GM18498 (cell line): ENCODE measurements at regions not wholly inside any gene's neighbourhood (a gene's known extent, or its start where the extent isn't known, plus 50 kb on each side); places are given as distances from the start of the nearest gene placed in this dataset.
"Not testable (repeated sequence)": the region's sequence is repeated elsewhere in the genome, so short reads cannot be mapped to it uniquely, and the experiment has no call there.

Source experiments
- ATAC-seq: cut with Tn5 transposase; IDR thresholded peaks from one replicate; pipeline ENCODE4 v1.9.1; 2021; ENCODE audit warnings: mild to moderate bottlenecking, moderate library complexity; ENCODE audit not compliant: unreplicated experiment

DNA sequence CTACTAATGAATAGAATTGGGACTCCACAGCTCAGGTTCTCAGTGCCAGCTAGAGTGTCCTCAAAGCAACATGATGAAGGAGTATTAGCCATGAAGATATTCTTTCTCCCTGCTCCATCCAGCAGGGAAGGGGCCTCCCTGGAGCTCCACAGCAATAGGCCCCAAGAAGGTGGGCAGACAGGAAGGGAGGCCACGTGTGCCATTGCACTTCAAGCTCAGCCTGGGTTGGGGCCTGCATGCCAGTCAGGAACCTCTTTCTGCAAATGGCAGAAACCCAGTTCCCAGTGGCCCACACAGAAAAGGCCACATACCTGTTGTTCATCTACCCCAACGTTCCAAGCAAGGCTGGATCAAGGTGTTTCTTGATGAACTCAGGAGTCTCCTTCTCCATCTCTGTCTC lies 357.5 kb upstream of the SFSWAP start:
- ATAC-seq = no peak

DNA sequence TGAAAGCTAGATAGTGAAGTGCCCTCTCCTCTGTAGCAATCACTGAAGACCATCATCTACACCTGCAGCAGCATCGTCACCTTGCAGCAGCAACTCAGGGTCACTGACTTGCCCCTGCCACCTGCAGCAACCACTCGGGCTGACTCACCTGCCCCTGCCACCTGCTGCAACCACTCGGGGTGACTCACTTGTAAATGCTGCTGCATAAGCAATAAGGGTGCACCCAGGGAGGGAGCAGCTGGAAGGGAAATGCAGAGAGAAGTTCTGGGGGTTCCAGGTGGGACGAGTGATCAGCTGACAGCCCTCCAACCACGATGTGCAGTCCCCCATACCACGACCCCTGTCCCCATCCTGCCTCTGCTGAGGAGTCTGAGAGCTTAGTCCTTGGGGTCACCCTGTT lies 357.1 kb upstream of the SFSWAP start:
- ATAC-seq = no peak

DNA sequence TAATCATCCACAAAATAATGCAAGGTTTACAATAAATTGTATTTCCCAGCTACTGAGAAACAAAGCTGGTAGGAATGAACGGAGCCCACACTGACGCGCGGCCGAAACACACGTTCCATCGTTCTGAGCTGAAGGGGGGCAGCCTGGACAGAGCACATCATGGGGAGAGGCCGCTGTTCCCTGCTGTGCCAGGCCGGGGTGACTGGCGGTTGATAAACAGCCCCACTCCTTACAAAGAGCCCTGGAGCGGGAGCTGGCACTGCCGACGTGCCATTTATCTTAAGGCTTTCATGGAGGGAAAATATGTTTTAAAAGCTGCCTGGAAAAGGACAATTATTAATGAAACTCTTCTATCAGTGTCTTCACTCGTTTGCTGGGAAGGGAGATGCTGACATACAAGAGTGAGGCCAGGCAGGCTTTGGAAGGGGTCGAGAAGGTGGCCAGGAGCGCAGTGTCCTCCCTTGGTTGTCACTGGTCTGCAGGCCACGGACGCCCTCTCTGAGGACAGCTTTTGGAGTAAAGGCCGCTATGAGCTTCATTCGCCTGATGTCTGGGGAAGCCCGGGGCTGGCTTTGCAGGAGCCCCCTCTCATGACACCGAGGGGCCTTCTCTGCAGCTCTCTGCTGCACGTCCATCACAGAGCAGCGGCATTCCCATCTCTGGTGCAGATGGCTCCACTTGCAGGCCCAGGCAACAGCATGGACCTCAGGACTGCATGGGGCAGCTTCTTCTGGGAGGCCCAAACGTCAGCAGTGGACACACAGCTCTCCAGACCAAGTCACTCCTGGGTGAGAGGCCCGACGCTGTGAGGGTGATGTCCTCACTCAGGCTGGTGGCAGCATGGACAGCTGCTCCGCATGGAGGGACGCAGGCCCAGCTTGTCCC lies 355.3 kb upstream of the SFSWAP start:
- no peak for ATAC-seq

DNA sequence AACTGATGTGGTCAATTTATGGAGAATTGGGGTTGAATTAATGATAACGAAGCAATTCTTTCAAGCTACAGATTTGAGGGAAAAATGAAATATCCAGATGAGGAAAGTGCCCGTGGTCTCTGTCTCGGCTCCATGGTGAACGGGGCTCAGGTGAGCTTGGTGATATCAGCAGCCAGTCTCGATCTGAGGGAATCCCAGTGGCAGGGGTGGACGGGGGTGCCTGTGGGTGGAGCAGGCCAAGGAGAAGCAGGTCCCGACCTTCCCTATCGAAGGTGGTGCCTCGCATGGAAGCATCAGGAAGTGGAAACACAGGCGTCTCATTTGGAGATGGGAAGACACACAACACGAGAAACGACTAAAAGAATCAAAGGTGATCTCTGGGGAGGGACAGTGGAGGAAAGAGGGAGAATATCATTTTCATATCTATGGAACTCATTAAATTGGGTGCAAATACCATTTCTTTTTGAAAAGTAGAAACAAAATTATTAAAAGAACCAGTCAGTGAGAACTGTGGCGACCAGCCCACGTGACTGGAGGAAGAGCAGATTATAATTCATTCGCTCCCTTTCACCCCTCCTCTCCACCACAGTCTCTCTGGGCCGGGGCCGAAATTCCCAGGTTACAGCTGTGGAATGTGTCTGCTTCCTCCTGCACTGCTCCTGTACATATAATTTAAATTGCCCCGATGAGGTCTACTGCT lies 354.3 kb upstream of the SFSWAP start:
- ATAC-seq = no peak

DNA sequence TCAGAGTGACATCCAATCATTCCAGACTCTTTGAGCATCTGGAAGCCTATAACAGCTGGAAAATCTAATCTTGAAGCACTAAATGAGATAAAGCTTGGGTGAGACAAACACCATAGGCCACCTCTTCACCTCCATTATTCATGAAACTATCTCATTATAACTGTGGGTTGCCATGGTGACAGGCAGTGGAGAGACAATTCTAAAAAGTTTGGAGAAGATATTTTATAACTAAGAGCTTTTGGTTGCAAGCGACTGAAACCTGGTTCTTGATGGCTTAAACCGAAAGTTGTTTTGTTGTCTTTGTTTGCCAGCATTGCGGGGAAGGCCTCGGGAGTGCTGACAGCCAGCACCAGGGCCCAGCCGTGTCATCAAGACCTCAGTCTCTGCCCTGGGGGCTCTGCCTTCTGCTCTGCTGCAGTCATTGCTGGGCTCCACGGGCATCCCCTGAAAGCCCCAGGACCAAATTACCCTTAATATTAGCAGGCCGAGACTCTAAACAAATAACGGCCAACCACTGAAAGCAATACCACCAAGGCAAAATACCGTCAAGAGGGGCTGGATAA lies 353.6 kb upstream of the SFSWAP start:
- ATAC-seq = no peak

DNA sequence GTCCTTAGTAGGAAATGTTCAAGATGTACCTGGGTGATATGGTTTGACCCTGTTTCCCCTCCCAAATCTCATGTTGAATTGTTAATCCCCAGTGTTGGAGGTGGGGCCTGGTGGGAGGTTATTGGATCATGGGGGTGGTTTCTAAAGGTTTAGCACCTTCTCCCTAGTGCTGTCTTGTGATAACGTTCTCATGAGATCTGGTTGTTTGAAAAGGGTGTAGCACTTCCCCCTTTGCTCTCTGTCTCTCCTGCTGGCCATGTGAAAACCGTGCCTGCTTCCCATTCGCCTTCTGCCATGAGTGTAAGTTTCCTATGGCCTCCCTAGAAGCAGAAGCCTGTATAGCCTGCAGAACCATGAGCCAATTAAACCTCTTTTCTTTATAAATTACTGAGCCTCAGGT lies 353.0 kb upstream of the SFSWAP start:
- ATAC-seq = no peak

DNA sequence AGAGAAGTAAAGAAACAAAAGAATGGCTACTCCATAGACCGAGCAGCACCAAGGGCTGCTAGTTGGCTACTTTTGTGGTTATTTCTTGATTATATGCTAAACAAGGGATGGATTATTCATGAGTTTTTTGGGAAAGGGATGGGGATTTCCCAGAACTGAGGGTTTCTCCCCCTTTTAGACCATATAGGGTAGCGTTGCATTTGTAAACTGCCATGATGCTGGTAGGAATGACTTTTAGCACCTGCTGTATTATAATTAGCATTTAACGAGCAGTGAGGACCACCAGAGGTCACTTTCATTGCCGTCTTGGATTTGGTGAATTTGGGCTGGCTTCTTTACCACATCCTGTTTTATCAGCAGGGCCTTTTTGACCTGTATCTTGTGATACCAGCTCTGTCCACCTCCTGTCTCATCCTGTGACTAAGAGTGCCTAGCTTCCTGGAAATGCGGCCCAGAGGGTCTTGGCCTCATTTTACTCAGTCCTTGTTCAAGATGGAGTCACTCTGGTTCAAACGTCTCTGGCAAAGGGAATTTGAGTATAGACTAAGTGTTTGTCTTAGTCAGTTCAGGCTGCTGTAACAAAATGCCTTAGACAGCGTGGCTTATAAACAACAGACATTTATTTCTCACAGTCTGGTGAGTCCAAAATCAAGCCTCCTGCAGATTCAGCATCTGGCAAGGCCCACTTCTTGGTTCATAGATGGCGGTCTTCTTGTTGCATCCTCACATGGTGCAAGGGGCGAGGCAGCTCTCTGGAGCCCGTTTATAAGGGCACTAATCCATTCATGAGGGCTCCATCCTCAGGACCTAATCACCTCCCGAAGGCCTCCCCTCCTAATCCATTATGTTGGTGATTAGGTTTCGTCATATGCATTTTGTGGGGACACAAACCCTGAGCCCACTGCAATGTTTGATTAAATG lies 348.3 kb upstream of the SFSWAP start:
- no peak for ATAC-seq

DNA sequence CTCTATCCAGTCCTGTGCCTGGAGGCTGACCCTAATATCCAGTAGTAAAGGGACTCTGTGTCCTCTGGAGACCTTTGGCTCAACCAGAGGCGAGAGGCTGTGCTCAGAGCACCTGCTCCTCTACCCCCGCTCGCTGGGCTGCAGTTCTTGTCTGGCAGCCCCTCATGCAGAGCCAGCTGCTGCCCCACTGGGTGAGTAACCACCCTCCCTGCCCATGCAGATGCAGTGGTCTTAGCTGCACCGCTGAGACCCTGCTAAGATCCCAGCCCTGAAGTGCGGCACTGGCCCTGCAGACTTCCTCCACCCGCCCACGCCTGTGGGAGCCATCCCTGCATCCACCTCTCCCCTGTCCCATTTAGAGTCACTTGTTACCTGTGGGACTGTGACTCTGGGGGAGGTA lies 347.5 kb upstream of the SFSWAP start:
- no peak for ATAC-seq

DNA sequence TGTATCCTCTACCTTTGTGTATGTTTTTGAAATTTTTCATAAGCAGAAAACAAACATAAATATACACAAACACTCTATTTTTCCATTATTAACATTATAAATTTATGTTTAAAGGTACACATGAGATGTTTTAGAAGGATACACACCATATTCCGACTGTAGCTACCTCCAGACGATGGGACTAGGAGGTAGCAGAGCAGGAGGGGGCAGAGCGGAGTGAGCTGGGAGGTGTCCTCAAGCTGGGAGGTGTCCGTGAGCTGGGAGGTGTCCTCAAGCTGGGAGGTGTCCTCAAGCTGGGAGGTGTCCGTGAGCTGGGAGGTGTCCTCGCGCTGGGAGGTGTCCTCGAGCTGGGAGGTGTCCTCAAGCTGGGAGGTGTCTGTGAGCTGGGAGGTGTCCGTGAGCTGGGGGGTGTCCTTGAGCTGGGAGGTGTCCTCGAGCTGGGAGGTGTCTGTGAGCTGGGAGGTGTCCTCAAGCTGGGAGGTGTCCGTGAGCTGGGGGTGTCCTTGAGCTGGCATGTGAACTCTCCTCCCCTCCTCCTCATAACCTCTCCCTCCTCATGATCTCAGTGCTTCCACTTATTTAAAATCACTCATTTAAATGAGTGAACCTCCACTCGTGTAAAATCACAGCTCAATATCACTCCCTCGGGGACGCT lies 346.9 kb upstream of the SFSWAP start:
- ATAC-seq = no peak

DNA sequence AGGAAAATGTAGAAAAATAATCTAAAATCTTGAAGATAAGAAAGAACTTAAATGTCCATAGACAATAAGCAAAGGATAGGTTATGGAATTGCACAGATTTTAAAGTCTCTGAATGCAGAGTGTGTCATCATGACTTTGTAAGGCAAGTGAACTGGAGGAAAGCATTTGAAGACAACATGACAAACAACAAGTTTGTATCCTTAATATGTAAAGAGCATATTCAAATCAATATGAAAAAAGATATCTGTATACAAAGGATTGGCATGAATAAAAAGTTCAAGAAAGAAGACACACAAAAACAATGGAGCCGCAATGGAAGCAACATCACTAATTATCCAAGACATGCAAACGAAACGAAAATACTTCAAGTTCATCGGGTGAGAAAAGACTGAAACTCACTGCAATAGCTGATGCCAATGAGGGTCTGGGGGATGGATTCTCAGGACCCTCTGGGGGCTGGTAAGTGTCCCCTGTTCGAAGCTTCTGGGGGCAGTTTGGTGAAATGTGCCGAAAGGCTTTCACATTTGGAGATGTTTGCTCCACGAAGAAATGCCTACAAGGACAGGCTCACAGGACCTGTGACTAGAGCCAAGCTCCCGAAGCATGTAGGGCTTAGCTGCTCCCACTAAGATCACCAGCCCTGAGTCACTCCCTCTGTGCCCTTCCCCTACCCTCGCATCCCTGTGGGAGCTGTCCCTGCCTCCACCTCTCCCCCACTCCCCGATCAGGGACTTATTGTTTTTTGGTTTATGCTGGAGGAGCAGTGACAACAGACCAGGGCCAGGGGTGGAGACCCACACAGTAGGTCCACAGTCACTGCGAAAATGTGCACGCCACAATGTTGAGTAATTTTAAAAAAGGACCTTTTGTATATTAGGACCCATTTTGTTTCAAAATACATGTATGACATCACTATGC lies 345.7 kb upstream of the SFSWAP start:
- no peak for ATAC-seq

DNA sequence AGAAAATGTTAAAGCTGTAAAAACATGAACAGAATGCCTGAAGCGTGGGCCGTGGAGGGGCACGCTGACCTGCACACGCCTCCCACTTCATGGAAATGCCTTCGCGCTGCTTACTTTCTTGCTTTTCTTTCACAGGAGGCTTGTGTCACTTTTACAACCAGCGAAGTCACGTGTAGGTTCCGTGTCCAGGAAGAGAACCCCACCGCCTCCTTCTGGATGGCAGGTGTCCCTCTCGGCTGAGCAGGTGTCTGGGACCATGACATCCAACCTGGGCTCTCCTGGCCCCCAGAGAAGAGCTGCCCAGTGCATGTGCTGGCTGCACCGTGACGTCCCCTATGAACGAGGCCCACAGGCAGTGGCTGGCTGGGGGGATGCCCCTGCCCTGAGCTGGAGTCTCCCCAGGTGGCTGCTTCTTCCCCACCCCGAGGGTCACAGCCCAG lies 345.0 kb upstream of the SFSWAP start:
- no peak for ATAC-seq

DNA sequence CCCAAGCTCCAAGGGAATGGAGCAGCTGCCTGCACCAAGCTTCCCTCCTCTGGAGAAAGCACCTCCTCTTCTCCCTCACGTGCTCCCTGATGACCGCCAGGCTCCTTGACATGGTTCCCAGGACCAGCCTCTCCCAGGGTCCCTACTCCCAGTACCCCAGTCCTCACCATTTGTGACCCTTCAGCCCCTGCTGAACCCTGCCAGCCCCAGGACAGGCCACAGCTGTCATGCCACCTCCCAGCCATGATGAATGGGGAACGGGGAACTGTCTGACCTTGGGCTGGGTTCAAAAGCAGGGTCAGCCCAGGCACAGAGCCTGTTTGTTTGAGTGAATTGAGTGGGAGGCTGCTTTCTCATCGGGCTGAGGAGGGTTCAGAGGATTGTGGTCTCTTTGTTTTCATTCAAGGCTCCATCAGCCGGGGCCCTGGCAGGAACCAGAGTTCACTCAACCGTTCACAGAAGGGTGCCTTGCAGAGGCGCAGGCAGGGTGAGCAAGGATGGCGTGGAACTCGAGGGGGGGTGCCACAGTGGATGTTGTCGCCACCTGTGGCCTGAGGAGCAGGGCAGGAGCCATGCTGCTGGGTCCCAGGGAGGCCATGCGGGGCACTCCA lies 344.5 kb upstream of the SFSWAP start:
- ATAC-seq = no peak

DNA sequence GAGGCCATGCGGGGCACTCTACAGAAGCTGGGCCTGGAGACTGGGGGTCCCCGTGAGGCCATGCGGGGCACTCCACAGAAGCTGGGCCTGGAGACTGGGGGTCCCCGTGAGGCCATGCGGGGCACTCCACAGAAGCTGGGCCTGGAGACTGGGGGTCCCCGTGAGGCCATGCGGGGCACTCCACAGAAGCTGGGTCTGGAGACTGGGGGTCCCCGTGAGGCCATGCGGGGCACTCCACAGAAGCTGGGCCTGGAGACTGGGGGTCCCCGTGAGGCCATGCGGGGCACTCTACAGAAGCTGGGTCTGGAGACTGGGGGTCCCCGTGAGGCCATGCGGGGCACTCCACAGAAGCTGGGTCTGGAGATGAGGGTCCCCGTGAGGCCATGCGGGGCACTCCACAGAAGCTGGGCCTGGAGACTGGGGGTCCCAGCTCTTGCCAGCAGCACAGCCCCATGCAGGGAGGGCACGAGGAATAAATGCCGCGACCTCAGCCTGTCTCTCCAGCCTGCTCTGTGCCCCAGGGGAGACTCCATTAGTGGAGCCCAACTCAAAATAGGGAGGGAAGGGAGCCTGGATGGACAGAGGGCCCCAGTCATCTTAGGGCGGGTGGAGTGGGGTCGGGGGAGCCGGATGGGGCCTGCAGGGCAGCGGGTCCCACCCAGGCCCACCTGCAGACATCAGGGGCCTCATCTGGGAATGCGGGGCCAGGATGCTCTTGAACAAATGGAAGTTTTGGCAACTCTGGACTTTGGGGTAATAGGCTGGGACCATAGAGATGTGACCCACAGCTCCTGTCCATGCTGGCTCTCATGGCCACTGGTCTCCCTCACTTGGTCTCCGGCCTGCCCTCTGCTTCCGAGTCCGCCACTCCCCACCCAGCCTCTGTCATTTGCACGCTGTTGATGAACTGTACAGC lies 343.6 kb upstream of the SFSWAP start:
- not testable (repeated sequence) for ATAC-seq

DNA sequence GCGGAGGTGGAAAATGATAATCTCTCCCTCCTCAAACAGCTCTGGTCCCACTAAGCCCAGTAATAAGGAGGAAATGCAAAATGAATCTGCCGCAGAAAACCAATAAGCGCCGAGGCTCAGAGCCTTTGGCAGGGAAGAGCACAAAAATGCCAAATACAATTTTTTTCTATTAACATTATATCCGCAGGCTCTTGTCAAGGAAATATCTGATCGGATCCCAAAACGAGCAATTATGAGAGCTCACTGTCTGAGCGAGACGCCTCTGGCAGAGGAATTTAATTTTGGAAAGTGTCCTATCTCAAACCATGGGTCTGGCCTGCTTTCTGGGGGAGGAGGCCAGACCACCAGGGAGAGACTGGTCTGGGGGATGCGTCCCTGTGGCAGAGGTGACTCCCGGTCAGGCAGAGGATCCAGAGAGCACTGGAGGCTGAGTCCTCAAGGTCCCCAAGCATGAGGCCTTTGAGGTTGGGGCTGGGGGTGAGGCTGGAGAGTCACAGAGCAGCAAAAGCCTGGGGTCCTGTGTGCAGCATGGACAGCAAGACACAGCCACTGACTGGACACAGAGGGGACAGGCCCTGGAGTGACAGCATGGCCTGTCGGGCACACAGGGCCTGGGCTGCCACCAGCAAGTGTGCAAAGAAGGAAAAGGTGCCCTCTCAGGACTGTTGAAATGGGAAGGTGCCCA lies 342.8 kb upstream of the SFSWAP start:
- no peak for ATAC-seq

DNA sequence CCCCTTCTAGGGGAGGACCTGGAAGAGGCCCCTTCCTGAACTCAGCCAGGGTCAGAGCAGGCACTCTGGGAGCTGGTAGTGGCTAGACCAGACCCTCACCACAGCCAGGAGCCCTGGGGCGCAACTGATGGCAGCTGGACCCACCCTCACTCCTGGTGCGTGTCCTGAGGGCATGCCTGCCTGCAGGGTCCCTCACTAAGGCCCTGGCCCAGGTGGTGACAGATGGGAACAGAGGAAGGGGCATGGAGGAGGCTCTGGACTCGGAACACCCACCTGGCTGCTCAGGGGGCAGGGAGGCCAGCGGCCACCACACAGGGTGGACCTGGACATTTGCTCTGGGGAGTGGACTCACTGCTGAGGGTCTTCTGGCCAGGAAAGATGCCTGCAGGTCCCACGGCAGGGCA lies 342.2 kb upstream of the SFSWAP start:
- ATAC-seq = no peak

DNA sequence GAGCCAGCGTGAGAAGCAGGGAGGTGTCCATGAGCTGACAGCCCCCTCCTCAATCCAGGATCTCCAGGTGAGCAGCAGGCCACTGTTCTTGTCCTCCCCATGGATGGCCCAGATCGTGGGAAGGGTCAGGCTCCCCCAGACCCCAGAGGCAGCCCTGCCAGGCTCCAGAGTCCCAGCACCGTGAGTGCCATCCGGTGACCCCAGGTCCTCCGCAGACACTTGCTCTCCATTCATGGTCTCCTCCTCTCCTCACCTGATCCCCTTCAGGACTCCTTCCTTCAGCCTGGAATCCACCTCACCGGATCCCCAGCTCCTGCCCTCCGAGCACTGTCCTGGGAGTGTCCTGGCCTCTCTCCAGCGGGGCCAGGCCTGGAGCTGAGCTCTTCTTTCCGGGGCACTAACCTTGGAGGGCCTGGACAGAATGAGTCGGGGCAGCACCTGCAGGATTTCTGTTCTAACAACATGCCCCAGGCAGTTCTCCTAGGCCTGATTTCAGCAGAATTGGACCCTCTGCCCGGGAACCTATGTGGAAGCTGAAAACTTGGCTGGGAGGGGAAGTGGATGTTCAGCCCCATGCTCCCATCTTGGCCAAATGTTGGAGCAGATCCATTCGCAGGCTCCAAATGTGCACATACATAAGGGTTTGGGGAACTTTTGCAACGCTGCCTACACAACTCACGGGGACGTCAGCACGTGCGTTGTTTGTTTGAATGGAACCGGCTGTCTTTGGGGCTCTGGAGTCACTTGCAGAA lies 341.6 kb upstream of the SFSWAP start:
- ATAC-seq = no peak

DNA sequence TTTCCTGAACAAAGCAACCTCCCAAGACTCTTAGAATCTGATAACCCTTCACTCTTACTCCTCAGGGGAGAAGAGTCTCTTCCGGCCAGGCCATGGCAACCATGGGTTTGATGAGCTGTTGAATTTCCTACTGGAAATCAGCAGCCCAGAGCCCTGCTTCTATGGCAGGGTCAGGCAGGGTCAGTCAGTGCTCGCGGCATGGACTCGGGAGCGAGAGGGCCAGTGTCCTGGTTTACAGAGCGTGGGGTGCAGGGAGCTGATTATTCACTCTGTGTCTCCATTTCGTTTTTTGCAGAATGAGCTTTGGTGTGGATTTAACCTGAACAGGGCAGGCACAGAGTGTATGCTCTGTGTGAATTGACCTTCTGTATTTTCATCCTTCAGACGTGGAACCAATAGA lies 340.6 kb upstream of the SFSWAP start:
- ATAC-seq = no peak
